Loucy (cell line): ENCODE measurements at regions not wholly inside any gene's neighbourhood (a gene's known extent, or its start where the extent isn't known, plus 50 kb on each side); places are given as distances from the start of the nearest gene placed in this dataset.

Source experiments
- H2AFZ ChIP-seq: fragments of 200-600 bp; sonication (generic); 2 replicates; pipeline ENCODE4 v1.6.0; 2016; ENCODE audit warnings: antibody characterized with exemption, mild to moderate bottlenecking, low read length, moderate library complexity
- H3F3A ChIP-seq: fragments of 200-600 bp; 2 replicates; pipeline ENCODE4 v1.6.0; 2016; ENCODE audit warnings: antibody characterized with exemption, low read depth, mild to moderate bottlenecking
- H3K27me3 ChIP-seq: fragments of 200-600 bp; sonication (generic); 2 replicates; pipeline ENCODE4 v1.6.1; 2014; ENCODE audit warnings: low read length, mild to moderate bottlenecking; ENCODE audit not compliant: insufficient read depth, poor library complexity, severe bottlenecking
- H3K36me3 ChIP-seq: fragments of 200-600 bp; sonication (generic); 2 replicates; pipeline ENCODE4 v1.6.1; 2016; ENCODE audit warnings: low read length; ENCODE audit not compliant: insufficient read depth
- H3K4me1 ChIP-seq: fragments of 200-600 bp; sonication (generic); 2 replicates; pipeline ENCODE4 v1.5.1; 2014; ENCODE audit warnings: low read length, mild to moderate bottlenecking; ENCODE audit not compliant: insufficient read depth, poor library complexity, severe bottlenecking
- H3K4me2 ChIP-seq: fragments of 200-600 bp; sonication (generic); 2 replicates; pipeline ENCODE4 v1.6.0; 2014; ENCODE audit warnings: antibody characterized with exemption, low read length, low read depth, mild to moderate bottlenecking; ENCODE audit not compliant: poor library complexity, severe bottlenecking
- H3K4me3 ChIP-seq: fragments of 200-600 bp; sonication (generic); 2 replicates; pipeline ENCODE4 v1.5.1; 2014; ENCODE audit warnings: low read length, mild to moderate bottlenecking, mixed read lengths; ENCODE audit not compliant: poor library complexity, severe bottlenecking
- H3K79me2 ChIP-seq: fragments of 200-600 bp; sonication (generic); 2 replicates; pipeline ENCODE4 v1.6.1; 2014; ENCODE audit warnings: low read length; ENCODE audit not compliant: insufficient read depth
- H3K9ac ChIP-seq: fragments of 200-600 bp; sonication (generic); 2 replicates; pipeline ENCODE4 v1.6.0; 2014; ENCODE audit warnings: mild to moderate bottlenecking, low read depth, low read length, moderate library complexity; ENCODE audit not compliant: poor library complexity, severe bottlenecking
- H3K9me2 ChIP-seq: fragments of 200-600 bp; sonication (generic); replicated peaks from 2 replicates; pipeline ENCODE4 v1.6.1; 2016; ENCODE audit warnings: low read depth, low read length, mixed read lengths
- H3K9me3 ChIP-seq: fragments of 200-600 bp; sonication (generic); 2 replicates; pipeline ENCODE4 v1.6.1; 2014; ENCODE audit warnings: mild to moderate bottlenecking, antibody characterized with exemption, low read length, low read depth; ENCODE audit not compliant: insufficient read depth
- H4K20me1 ChIP-seq: fragments of 200-600 bp; sonication (generic); 2 replicates; pipeline ENCODE4 v1.6.0; 2014; ENCODE audit warnings: antibody characterized with exemption, low read length, mild to moderate bottlenecking; ENCODE audit not compliant: insufficient read depth, poor library complexity, severe bottlenecking
- EZH2phosphoT487 ChIP-seq: fragments of 200-600 bp; IDR thresholded peaks from 2 replicates; pipeline ENCODE4 v1.6.1; 2018; ENCODE audit warnings: antibody characterized with exemption, mild to moderate bottlenecking, moderate library complexity, borderline replicate concordance
- TF ChIP-seq, protein P1 (sequence below): fragments of 200-600 bp; sonication (generic); conservative IDR thresholded peaks from 2 replicates; pipeline ENCODE4 v1.5.1; 2014; ENCODE audit warnings: mild to moderate bottlenecking, antibody characterized with exemption, low read length

DNA sequence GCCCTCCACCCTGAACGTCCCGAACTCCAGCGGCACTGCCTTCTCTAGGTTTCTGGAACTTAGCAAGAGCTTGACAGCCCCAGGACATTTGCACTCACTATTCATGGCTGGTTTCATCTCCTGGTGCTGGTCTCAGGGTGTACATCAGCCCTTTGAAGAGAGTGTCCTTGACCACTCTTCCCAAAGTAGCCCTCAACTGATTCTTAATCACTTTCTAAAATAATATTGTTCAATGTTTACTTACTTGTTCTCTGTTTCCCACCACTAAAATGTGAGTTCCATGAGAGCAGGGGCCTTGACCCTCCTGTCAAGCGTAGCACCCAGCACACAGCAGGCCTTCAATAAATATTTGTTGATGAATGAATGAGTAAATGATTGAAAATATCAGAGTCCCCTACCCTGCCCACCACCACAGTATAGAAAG, 262.5 kb downstream of the RHOU start:
- Histone ChIP-seq H3K9ac (no peak overlapping the region), H2AFZ (no peak overlapping the region), H3K36me3 (no peaks in the 10 kb centered on the region), H3K9me2 (no peaks in the 10 kb centered on the region), H3K4me1 (peaks cover 15% of the 10 kb centered on the region), H3K4me2 (no peak overlapping the region), H3K27me3 (no peaks in the 10 kb centered on the region), H3K4me3 (no peak overlapping the region), H3F3A (no peaks in the 10 kb centered on the region), H3K9me3 (no peaks in the 10 kb centered on the region), H4K20me1 (no peaks in the 10 kb centered on the region), H3K79me2 (no peaks in the 10 kb centered on the region)
- no peak for TF ChIP-seq EZH2phosphoT487
- TF ChIP-seq, protein P1, sequence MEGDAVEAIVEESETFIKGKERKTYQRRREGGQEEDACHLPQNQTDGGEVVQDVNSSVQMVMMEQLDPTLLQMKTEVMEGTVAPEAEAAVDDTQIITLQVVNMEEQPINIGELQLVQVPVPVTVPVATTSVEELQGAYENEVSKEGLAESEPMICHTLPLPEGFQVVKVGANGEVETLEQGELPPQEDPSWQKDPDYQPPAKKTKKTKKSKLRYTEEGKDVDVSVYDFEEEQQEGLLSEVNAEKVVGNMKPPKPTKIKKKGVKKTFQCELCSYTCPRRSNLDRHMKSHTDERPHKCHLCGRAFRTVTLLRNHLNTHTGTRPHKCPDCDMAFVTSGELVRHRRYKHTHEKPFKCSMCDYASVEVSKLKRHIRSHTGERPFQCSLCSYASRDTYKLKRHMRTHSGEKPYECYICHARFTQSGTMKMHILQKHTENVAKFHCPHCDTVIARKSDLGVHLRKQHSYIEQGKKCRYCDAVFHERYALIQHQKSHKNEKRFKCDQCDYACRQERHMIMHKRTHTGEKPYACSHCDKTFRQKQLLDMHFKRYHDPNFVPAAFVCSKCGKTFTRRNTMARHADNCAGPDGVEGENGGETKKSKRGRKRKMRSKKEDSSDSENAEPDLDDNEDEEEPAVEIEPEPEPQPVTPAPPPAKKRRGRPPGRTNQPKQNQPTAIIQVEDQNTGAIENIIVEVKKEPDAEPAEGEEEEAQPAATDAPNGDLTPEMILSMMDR: no peak

DNA sequence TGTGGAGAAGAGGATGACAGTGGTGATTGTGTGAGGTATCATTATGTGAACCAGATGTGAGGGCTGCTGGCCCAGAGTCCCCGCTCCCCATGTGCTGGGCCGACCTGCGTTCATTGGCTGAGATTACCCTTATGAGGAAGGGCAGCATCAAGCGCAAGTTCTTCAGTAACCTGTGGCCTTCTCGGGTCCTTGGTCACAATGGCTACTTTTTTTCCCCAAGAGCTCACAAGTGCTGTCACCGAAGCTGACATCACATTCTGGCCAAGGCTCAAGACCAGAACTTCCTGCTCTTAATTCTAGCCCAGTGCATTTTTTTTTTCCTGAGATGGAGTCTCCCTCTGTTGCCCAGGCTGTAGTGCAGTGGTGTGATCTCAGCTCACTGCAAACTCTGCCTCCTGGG, 262.9 kb downstream of the RHOU start:
- no peaks in the 10 kb centered on the region for H3K79me2 ChIP-seq
- no peaks in the 10 kb centered on the region for H3K9me2 ChIP-seq
- no peaks in the 10 kb centered on the region for H4K20me1 ChIP-seq
- TF ChIP-seq, protein P1: no peak
- no peak for TF ChIP-seq EZH2phosphoT487
- H3K4me2 ChIP-seq: no peak overlapping the region
- peaks cover 15% of the 10 kb centered on the region for H3K4me1 ChIP-seq
- no peak overlapping the region for H3K9ac ChIP-seq
- no peaks in the 10 kb centered on the region for H3F3A ChIP-seq
- no peak overlapping the region for H3K4me3 ChIP-seq
- no peaks in the 10 kb centered on the region for H3K27me3 ChIP-seq
- no peak overlapping the region for H2AFZ ChIP-seq
- H3K36me3 ChIP-seq: no peaks in the 10 kb centered on the region
- H3K9me3 ChIP-seq: no peaks in the 10 kb centered on the region

DNA sequence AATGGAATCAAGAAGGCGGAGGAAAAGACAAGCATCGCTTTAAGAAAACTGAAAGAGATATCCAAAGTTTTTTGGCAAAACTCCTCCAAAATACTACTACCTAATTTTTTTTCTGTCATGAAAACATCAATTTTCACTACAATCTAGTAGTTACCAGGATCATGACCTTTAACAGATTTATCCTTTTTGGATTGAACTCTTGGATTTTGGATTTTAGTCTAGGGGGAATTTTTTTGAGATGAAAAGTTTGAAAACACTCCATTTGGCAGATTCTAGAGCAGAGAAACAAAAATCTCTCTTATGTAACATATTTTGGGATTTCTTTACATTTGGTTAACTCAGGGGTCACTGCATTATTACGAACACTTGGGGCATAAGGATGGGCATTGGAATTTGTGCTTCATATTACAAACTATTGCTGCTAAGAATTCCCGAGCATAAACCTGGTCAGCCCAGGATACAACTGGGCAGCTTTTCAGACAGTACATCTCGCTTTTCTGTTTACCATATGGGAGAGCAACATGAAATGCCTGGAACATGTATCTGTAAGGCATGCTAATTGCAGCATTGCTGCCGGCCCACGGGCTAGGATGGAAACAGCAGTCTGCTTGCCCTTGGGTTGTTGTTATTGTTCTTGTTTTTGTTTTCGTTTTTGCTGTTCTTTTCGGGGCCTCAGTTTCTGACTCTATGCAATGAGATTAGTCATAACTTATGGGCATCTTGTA, 264.3 kb downstream of the RHOU start:
- no peaks in the 10 kb centered on the region for H4K20me1 ChIP-seq
- H3K4me2 ChIP-seq: no peak overlapping the region
- no peaks in the 10 kb centered on the region for H3K9me3 ChIP-seq
- no peaks in the 10 kb centered on the region for H3F3A ChIP-seq
- H3K4me3 ChIP-seq: no peak overlapping the region
- no peaks in the 10 kb centered on the region for H3K27me3 ChIP-seq
- H3K9ac ChIP-seq: no peak overlapping the region
- H3K4me1 ChIP-seq: peaks cover 15% of the 10 kb centered on the region
- H3K9me2 ChIP-seq: no peaks in the 10 kb centered on the region
- no peaks in the 10 kb centered on the region for H3K36me3 ChIP-seq
- no peaks in the 10 kb centered on the region for H3K79me2 ChIP-seq
- no peak overlapping the region for H2AFZ ChIP-seq
- TF ChIP-seq, protein P1: no peak
- no peak for TF ChIP-seq EZH2phosphoT487
